HUES64 (cell line): ENCODE measurements at regions not wholly inside any gene's neighbourhood (a gene's known extent, or its start where the extent isn't known, plus 50 kb on each side); places are given as distances from the start of the nearest gene placed in this dataset.

ENCODE experiments used
- H3K27ac ChIP-seq: 2 replicates; pipeline ENCODE4 v1.7.0; 2013; ENCODE audit warnings: low read depth, low read length, inconsistent platforms
- H3K27me3 ChIP-seq: 2 replicates; pipeline ENCODE4 v1.6.1; 2013; ENCODE audit warnings: mild to moderate bottlenecking, low read length; ENCODE audit not compliant: insufficient read depth
- H3K36me3 ChIP-seq: 2 replicates; pipeline ENCODE4 v1.6.1; 2013; ENCODE audit warnings: mild to moderate bottlenecking, low read length; ENCODE audit not compliant: insufficient read depth
- H3K4me1 ChIP-seq: 2 replicates; pipeline ENCODE4 v1.6.1; 2013; ENCODE audit warnings: mild to moderate bottlenecking, low read length, moderate library complexity; ENCODE audit not compliant: insufficient read depth
- H3K4me3 ChIP-seq: 2 replicates; pipeline ENCODE4 v1.5.1; 2013; ENCODE audit warnings: mild to moderate bottlenecking, low read length, moderate library complexity
- H3K9ac ChIP-seq: 2 replicates; pipeline ENCODE4 v1.6.1; 2013; ENCODE audit warnings: mild to moderate bottlenecking, low read depth, low read length
- H3K9me3 ChIP-seq: 2 replicates; pipeline ENCODE4 v1.6.1; 2013; ENCODE audit warnings: low read depth, low read length; ENCODE audit not compliant: insufficient read depth
- WGBS: fragments of 150-250, 120-280 bp; methylation state at CpG from one replicate; pipeline ENCODE4 v1.1.7; 2013; ENCODE audit warnings: missing lambda C conversion rate; 5-methylcytosine and 5-hydroxymethylcytosine counted together

DNA sequence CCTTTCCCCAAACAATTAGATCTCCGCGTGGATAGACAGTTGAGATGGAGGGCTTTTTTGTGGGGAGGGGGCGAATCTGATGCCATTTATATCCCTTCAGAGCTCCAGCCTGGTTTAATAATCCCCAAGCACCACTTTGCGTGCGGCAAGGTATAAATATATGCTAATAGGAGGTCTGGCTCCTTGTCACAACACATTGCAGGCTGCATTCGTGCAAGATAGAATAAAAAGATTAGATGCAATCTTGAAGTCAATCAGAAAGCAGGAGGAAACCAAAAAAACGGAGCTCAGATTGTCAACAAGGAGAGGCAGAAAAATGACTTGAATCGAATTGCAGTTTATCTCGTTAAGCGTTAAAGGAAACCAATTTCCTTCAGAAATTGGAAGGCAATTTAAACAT lies 248.7 kb downstream of the SPTSSA start:
- H3K9me3 ChIP-seq = 0 out of 2 replicates have a peak, but pooled peaks cover 4% of the 10 kb centered on the region
- H3K36me3 ChIP-seq = no peaks in the 10 kb centered on the region
- no peak overlapping the region for H3K4me3 ChIP-seq
- WGBS = 97% methylated on average over 7 of the region's 10 CpGs
- H3K9ac ChIP-seq = no peak overlapping the region
- no peaks in the 10 kb centered on the region for H3K4me1 ChIP-seq
- H3K27me3 ChIP-seq = no peaks in the 10 kb centered on the region
- no peak overlapping the region for H3K27ac ChIP-seq

DNA sequence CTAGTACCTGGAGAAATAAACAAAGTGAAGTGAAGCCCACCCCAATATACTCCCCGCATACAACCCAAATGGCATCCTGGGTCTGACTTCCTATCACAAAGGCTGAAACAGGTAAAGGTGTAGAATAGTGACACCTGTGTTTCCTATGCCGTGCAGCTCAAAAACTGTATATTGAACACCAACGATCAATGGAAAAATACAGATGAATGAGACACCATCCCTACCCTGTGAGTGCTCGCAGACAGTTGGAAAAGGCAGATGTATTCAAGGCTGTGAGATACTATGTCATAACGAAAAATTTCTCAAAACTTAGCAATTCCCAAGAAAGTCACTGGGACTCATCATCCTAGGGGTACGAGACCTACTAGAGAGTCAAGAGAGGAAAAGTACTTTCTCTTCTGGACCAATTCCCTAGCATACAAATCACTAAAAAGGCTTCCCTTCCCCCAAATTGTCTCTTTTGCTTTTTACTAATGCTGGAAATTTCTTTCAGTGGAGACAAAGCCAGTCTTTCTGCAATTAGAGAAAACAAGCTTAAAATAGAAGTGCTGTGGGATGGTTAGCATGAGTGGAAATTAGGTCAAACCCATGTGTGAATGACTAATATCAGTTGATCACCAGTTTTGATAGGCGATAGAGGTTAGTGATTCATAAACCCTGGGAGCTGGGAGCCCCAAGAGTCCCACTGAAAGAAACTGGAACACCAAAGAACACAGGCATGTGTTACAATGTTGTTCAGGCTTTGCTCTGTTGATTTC lies 249.7 kb downstream of the SPTSSA start:
- 95% methylated on average over 7 of the region's 7 CpGs for WGBS
- Histone ChIP-seq H3K4me1 (no peaks in the 10 kb centered on the region), H3K27me3 (no peaks in the 10 kb centered on the region), H3K4me3 (no peak overlapping the region), H3K9me3 (0 out of 2 replicates have a peak, but pooled peaks cover 4% of the 10 kb centered on the region), H3K27ac (no peak overlapping the region), H3K9ac (no peak overlapping the region), H3K36me3 (no peaks in the 10 kb centered on the region)

DNA sequence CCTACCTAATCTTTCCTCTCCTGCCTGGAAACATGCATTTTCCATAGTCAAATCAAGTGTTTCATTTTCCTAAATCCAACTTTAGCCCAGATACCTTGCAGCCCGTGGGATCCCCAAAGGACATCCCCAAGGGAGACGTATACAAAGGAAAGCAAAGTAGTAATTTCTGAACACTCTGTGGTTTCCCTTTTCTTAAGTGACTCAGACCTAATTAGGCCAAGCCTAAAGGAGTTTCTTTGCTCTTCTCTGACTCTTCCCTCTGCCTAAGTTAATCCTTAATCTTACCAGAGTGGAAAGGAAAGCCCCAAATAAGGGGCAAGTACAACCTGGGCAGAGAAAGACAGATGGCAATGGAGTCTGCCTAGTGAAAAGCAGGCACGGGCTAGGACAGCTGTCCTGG lies 250.3 kb downstream of the SPTSSA start:
- WGBS = 96% methylated on average over 3 of the region's 3 CpGs
- no peak overlapping the region for H3K4me3 ChIP-seq
- H3K36me3 ChIP-seq = no peaks in the 10 kb centered on the region
- H3K27ac ChIP-seq = no peak overlapping the region
- no peak overlapping the region for H3K9ac ChIP-seq
- no peaks in the 10 kb centered on the region for H3K4me1 ChIP-seq
- H3K27me3 ChIP-seq = no peaks in the 10 kb centered on the region
- 0 out of 2 replicates have a peak, but pooled peaks cover 2% of the 10 kb centered on the region for H3K9me3 ChIP-seq

DNA sequence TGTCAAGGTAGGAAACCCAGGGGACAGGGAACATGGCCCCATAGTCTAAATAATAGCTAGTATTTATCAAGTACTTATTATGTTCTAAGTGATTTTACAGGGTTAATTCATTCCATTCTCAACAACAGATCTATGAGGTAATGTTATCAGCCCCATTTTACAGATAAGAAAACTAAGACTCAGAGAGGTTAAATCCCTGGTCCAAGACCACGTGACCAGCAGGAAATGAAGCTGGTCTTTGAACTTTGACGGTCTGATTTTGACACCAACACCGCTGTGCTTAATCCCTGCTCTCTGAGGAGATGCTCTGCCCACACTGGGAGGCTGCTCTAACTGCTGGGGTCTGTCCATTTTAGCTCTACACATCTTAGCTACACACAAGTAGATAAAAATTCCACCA lies 253.5 kb downstream of the SPTSSA start:
- 77% methylated on average over 3 of the region's 3 CpGs for WGBS
- no peak overlapping the region for H3K9ac ChIP-seq
- no peaks in the 10 kb centered on the region for H3K9me3 ChIP-seq
- no peaks in the 10 kb centered on the region for H3K36me3 ChIP-seq
- no peak overlapping the region for H3K27ac ChIP-seq
- no peaks in the 10 kb centered on the region for H3K4me1 ChIP-seq
- H3K4me3 ChIP-seq = no peak overlapping the region
- no peaks in the 10 kb centered on the region for H3K27me3 ChIP-seq

DNA sequence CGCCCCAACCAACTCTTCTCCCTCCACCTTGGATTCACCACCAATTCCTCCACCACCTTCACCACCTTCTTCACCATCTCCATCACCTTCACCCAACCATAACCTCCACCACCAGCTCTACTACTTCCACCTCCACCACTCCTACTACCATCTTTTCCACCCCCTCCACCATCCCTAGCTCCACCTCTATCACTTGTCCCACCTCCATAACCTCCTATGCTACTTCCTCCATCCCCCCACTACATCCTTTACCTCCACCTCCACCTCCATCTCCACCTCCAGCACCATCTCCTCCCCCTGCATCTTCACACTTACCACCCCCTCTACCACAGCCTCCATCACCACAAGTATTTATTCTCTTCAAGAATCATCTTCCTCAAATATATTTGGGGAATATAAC lies 254.9 kb upstream of the EGLN3 start:
- WGBS = 96% methylated on average over 1 of the region's 1 CpG
- H3K9ac ChIP-seq = no peak overlapping the region
- H3K4me3 ChIP-seq = no peak overlapping the region
- H3K9me3 ChIP-seq = no peaks in the 10 kb centered on the region
- H3K27me3 ChIP-seq = no peaks in the 10 kb centered on the region
- H3K36me3 ChIP-seq = no peaks in the 10 kb centered on the region
- H3K27ac ChIP-seq = no peak overlapping the region
- H3K4me1 ChIP-seq = no peaks in the 10 kb centered on the region

DNA sequence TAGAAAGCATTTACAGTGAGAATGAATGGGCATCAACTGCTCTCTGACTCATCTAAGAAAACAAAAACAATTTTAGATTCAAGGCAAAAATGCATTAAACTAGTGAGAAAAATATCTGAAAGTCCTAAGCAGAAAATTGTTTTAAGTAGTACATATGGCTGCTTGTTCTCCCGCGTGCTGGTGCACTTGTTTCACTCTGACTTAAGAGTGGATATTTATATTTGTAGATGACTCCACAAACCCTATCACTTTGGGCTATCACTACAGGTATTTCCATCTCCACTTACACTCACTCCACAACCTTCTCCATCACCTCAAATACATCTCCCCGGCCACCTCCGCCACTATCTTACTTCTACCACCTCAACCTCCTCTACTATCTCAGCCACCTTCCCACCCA lies 253.9 kb upstream of the EGLN3 start:
- no peaks in the 10 kb centered on the region for H3K36me3 ChIP-seq
- H3K27me3 ChIP-seq = no peaks in the 10 kb centered on the region
- H3K27ac ChIP-seq = no peak overlapping the region
- H3K9ac ChIP-seq = no peak overlapping the region
- no peaks in the 10 kb centered on the region for H3K9me3 ChIP-seq
- no peaks in the 10 kb centered on the region for H3K4me1 ChIP-seq
- no peak overlapping the region for H3K4me3 ChIP-seq
- 96% methylated on average over 4 of the region's 4 CpGs for WGBS

DNA sequence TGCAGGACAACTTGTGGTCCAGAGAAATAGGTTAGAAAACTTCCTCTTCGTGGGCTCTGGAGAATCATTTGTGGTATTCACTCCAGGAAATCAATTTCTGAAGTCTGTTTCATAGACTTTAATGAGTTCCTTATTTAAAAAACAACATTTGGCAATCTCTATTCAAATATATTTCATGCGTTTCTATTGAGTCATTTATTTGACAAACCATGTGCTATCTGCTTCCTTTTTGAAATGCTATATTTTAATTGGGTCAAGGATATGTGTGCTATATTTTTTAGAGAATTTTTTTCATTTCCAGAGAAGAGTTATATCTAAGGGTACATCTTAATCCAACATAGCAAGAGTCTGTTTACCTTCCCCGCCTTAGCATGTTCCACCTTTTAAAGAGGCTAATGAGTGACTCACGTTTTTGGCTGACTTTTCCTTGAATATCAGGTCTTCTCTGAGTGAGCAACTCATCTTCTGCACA lies 252.4 kb upstream of the EGLN3 start:
- no peaks in the 10 kb centered on the region for H3K4me1 ChIP-seq
- no peak overlapping the region for H3K4me3 ChIP-seq
- H3K9me3 ChIP-seq = no peaks in the 10 kb centered on the region
- H3K27ac ChIP-seq = no peak overlapping the region
- no peak overlapping the region for H3K9ac ChIP-seq
- WGBS = 83% methylated on average over 4 of the region's 4 CpGs
- H3K27me3 ChIP-seq = no peaks in the 10 kb centered on the region
- no peaks in the 10 kb centered on the region for H3K36me3 ChIP-seq

DNA sequence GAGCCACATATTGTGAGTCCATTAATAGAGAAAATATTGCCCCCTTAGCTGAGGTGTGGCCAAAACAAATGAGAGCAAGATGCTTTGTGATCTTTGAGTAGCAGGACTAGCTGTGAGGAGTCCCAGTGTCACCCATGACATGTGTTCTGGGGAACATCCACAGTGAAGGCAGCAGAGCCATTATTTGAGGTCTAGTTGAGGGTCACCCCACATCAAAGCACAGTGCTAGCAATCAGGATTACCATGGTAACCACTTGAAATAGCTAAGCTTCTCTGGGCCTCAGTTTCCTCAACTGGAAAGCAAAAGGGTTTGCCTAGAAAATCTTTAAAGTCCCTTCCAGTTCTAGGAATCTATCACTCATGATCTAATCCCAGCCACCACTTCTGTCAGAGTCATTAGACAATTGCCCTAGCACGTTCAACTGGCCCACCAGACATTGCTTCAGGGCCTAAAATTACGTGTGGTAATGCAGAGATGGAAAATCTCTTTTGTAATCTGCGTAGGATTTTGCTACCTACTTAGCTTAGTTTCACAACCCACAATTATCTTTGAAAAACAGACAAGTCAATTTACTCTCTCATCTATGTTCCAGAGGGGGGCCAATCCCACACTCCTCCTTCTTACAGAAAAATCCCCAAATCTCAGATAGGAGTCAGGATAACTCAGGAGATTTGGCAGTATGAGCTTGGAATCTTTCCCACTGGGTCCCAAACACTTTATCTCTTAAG lies 251.2 kb upstream of the EGLN3 start:
- WGBS = 90% methylated on average over 3 of the region's 3 CpGs
- no peak overlapping the region for H3K9ac ChIP-seq
- no peaks in the 10 kb centered on the region for H3K36me3 ChIP-seq
- no peaks in the 10 kb centered on the region for H3K4me1 ChIP-seq
- H3K27me3 ChIP-seq = no peaks in the 10 kb centered on the region
- no peaks in the 10 kb centered on the region for H3K9me3 ChIP-seq
- no peak overlapping the region for H3K4me3 ChIP-seq
- H3K27ac ChIP-seq = no peak overlapping the region

DNA sequence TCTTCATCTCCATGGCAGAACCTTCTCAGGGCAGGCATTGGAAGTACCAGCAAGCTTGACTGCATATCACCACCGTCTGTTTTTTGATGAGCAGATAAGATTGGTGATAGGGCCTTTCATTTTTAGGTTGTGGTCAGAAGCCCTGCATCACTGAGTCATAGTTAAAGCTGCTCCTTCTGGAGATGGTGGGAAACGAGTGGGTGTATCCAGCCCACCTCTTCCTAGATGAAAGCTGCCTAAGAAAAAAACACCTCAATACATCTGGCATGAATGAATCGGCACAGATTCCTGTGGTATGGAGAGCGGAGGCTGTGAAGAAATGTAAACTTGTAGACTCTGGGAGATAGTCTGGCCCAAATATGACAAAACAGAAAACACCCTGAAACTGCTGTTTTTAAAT lies 248.7 kb upstream of the EGLN3 start:
- no peak overlapping the region for H3K27ac ChIP-seq
- no peak overlapping the region for H3K9ac ChIP-seq
- no peaks in the 10 kb centered on the region for H3K27me3 ChIP-seq
- H3K4me3 ChIP-seq = no peak overlapping the region
- WGBS = 93% methylated on average over 3 of the region's 4 CpGs
- H3K4me1 ChIP-seq = no peaks in the 10 kb centered on the region
- H3K9me3 ChIP-seq = no peaks in the 10 kb centered on the region
- no peaks in the 10 kb centered on the region for H3K36me3 ChIP-seq

DNA sequence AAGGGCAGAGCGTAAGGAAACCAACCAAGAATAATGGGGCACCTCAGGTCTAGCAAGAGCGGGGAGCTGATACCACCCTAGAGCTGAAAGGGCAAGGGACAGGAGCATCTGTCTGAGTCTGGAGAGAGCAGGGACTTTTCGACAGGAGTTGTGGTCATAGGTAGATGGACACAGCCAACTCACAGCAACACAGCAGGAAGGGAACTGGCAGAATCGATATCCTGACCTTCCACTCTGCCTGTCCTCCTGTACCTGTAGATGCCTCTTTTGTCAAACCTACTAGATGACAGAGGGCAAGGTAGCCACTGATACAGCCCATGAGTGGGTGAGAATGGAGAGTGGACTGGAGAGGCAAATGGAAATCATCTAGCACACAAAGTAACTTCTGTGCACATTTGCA lies 247.2 kb upstream of the EGLN3 start:
- no peaks in the 10 kb centered on the region for H3K4me1 ChIP-seq
- no peak overlapping the region for H3K4me3 ChIP-seq
- 94% methylated on average over 4 of the region's 4 CpGs for WGBS
- no peak overlapping the region for H3K9ac ChIP-seq
- no peaks in the 10 kb centered on the region for H3K27me3 ChIP-seq
- no peaks in the 10 kb centered on the region for H3K36me3 ChIP-seq
- no peak overlapping the region for H3K27ac ChIP-seq
- no peaks in the 10 kb centered on the region for H3K9me3 ChIP-seq

DNA sequence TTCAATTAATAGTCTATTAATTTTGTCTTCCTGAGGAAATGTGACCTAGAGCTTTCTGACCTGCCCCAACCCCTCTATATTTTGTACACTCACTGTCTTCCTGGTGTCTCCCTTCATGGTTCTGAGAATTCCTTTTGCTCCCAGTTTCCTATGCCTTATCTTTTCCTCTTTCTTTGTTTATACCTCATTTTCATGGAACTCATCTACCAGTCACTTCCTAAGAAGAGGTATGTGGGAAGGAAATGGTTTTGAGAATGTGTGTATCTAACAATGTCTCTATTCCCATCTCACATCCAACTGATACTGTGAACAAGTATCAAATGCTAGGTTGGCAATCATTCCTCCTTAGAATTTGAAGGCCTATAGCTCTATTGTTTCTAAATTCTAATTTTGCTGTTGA lies 245.1 kb upstream of the EGLN3 start:
- Histone ChIP-seq H3K27me3 (no peaks in the 10 kb centered on the region), H3K9me3 (no peaks in the 10 kb centered on the region), H3K9ac (no peak overlapping the region)

More for the DNA sequence above, 245.1 kb upstream of the EGLN3 start:
- H3K4me3 ChIP-seq = no peak overlapping the region
- H3K27ac ChIP-seq = no peak overlapping the region
- no peaks in the 10 kb centered on the region for H3K4me1 ChIP-seq
- no peaks in the 10 kb centered on the region for H3K36me3 ChIP-seq
